Stimulated activated naive CD4-positive, alpha-beta T cell (primary cell): ENCODE measurements at regions not wholly inside any gene's neighbourhood (a gene's known extent, or its start where the extent isn't known, plus 50 kb on each side); places are given as distances from the start of the nearest gene placed in this dataset.

Experiments
- DNase-seq, 6 experiments: peaks; one replicate each; lab custom pipeline; 2025; lab: John Stamatoyannopoulos, UW

DNA sequence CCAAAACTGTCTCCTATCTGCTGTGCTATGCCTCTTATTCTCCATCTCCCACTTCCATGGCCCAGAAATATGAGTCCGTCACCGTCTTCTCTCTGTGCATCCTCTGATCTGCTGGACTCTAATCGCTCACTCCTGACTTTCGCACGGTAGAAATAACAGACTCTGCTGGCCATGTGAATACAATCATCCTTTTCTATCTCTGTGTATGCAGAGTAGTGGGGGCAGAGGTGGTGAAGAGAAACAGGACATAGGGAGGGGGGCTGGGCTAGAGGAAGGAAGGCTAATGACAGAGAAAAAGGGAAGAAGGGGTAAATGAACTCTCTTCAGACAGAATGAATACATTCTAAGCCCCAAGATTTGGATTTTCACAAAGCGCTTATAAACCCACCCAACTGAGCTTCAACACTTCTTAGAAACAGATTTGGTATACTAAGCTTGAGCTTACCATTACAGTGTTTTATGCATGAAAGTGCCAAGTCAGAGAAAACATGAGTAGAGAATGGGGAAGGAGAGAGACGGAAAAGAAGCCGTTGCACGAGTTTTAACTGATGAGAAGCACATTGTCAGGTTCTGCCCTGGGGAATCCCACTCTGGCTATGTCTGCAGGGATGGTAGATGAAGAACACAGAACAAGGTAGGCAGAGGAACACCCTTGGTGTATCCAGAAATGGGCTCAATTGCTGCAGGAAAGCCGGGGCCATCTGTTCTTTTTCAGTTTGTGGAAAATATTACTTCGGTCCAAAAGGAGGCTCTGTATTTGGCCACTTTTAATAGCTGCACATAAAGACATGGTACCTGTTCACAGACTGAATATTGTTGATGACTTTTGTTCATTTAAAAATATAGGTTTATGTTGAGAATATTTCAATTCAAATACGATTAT lies 324.7 kb downstream of the ETS1 start:
- no peak for DNase-seq

DNA sequence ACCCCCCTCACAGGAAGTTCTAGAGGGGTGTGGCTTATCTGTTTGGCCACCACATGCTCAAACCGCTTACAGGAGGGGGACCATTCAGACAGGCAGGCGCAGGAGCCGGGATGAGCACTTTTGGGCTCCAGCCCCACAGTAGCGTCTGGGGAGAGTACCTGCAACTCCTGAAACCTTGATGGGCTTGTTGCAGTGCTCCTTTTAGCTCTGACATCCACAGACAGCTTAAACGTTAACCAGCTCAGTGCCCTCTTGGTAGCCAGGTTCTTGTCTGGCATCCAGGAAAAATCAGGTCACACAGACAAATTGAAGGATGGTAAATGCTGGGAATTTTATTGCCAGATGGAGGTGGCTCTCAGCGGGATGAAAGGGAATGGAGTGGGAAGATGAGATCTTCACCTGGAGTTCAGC lies 326.3 kb downstream of the ETS1 start:
- no peak for DNase-seq

DNA sequence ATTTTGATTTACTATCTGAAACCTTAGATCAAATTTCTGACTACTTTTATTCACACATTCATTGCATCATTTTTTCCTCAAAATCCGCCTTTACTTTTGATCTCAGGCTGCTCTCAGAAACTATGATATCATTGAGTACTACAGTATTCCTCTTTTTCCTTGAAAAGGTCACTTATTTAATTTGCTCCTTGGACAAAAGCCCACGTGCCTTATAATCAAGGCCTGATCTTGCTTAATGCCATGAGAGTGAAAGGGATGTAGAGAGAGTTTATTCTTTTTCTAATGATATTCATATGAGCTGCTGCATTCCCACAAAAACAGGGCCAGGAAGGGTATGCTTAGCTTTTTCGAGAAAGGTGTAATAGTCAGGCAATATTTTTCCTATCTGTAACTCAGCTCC lies 327.0 kb downstream of the ETS1 start:
- no peak for DNase-seq

DNA sequence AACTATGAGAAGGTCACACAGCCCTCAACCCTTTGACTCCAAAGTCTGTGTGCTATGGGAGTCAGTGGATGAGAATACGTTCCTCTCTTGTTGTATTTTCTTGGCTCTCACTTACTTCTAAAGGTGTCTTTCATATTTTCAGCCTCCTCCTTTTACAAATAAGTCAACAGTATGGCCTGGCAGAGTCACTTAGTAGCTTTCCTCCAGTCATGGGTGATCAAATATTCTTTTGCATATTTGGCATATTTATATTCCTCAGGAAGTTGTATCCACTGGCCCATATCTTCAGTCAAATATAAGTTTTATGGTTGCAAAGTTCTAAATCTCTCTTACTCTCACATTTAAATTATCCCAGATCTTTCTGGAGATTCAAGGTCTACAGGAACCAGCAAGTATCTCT lies 327.5 kb downstream of the ETS1 start:
- no peak for DNase-seq

DNA sequence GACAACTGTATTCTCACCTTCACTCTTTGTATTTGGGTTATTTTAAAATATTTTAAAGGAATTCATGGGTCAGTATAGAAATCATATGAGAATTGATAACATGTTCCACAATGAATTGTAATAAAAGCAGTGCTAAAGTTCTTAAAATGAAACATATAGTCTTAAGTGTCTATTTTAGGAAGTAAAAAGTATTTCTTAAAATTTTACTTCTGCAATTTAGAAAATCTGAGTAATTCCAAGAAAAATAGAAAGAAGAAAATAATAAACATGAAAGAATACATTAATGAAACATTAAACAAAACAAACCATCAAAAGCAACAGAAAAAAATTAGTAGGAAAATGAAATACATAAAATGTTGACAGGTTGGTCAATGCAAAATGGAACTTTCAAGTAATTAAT lies 332.4 kb downstream of the ETS1 start:
- no peak for DNase-seq

DNA sequence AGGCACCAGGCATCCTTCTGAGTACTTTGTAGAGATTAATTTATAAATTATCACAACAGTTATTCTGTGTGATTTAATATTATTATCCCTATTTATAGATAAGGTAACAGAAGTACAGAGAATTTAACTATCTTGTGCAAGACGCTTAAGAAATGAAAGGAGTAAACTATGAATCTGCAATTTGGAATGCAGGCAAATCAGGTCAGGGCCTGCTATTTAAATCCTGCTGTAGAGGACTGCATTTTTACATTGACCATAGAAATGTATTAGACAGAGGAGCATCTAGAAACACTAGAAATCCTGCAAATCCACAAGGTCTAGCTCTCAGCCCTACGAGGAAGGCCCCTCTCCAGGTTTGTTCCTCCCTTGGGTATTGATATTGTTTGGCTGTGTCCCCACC lies 336.2 kb downstream of the ETS1 start:
- no peak for DNase-seq

DNA sequence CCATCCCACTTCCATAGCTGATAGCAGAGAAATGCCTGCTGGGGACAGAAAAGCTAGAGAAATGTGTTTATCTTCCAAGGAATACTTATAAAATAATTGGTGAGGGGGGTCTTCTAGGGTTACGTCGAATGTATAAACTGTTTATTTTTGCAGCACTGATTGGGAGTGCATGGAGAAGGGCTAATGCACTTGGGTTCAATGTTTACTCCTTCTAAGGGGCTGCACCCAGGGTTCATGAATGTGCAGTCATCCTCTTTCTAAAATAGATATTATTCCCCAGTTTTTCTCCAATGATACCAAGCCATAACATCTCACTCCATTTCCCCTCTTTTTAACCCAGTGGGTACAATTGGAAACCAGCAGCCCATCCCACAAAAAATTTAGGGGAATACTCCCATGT lies 336.9 kb downstream of the ETS1 start:
- DNase-seq, result no peak

DNA sequence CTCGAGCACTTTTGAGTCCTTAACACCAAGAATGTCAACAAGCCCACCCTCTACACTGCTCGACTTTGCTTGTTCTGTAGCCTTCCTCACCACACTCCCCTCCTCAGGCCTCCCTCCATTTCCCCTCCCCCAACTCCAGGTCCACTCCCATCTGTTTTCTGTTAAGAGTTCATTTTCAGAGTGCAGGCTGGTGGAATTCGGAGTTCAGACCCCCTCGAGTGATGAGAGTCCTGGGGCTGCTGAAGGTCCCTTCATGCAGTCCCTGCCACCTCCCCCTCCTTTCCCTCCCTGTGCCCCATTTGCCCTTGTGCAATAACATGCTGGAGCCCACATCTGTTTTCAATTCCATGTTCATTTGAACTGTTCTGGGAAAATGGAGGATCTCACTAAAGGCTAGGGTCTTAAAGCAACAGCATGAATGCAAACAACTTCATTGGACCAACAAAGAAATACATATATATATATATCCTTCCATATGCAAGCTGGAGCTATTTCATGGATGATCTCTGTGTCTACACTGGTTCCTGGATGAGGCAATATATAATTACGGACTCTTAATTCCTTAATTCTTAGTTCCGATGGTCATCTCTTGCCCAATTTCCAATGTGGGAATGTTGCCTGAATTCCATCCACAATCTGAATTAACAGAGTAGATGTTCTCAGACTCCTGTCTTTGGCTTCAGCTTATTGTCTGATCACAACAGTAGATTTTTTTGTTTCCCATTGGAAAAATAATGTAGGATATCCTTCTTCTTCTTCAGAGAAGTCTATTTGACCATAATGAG lies 340.4 kb downstream of the ETS1 start:
- no peak for DNase-seq

DNA sequence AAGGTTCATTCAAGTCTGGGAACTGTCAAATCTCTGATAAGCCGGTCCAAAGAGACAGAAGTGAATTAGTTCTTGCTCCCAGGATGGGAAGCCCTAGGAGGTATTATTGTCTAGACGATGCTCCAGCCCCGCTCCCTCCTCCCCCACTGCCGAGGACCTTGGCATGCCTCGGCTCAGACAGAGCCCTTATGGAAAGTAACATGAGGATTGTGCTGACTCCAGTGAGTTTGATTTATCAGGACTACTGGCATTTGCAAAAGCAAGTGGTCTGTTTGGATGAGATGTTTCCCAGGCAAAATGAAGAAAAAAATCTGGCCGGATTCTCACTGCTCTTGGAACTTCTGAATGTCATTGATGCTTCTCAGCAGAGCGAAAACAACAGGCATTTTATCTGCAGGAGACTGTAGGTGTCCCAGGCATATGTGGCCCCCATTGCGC lies 341.0 kb downstream of the ETS1 start:
- no peak for DNase-seq

DNA sequence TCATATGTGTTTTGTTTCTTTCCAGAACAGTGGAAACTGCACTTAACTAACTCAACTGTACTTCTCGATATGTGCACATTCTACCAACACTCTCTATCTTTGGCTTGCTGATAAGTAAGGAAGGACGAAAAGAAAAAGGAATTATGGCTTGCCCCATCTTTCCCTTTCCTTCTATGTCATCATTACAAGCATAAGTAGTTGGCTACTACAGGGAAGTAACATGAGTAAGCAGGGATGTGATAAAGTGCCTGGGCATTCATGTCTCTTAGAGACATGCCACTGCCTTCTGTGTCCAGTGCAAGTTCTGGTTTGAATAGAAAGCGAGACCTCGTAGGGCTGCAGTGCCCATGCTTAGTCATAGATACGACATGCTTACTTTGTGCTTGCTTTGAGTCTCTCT lies 342.5 kb downstream of the ETS1 start:
- DNase-seq, result no peak

DNA sequence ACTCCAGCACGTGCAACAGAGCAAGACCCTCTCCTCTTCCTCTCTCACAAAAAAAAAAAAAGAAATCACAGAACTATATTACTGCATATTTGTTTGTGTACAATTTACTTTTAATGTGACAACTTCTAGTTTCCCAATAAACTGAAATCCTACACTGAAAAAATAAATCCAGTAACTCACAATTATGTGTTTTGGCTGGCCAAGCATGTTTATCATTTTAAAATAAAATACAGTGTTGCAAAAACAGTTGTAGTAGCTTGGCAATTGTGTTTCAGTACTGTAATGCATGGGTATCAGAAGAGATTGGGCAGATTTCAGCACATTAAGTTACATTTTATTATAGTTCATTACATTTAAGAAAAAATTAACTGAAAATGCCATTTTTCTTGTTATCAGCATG lies 344.9 kb downstream of the ETS1 start:
- no peak for DNase-seq

DNA sequence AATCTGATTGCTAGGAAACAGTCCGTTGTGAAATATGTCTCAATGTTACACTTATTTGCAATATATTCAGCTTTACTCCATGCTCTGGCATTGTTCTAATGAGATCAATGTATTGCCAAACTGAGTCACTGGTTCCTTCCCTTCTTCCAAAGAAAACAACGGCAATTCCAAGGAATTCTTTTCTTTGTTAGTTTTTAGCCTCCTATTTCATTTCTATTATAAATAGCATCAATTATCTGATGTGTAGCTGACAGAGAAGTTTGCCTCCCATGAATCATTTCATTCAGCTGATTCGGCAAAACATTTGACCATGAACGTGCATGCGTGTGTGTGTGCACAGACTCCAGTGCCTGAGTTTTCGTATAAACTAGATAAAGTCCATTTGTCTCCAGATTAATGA lies 346.8 kb downstream of the ETS1 start:
- no peak for DNase-seq

DNA sequence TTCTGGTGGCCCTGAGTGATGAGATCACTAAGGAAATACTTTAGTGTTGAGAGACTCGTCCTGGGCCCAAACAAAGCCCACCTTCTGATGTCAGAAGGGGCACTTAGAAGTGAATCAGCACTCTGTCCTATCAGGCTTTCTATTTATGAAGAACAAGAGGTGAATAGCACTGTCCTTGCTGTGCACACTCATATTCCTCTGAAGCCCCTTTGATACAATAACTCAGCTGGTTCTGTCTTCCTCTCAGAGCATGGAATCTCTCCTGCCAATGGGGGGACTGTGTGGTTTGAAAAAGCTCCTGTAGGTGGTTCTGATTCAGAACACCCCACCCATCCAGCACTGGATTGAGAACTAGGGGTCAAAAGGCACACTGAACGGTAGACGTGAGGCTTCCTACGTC lies 348.1 kb downstream of the ETS1 start:
- DNase-seq, result no peak

DNA sequence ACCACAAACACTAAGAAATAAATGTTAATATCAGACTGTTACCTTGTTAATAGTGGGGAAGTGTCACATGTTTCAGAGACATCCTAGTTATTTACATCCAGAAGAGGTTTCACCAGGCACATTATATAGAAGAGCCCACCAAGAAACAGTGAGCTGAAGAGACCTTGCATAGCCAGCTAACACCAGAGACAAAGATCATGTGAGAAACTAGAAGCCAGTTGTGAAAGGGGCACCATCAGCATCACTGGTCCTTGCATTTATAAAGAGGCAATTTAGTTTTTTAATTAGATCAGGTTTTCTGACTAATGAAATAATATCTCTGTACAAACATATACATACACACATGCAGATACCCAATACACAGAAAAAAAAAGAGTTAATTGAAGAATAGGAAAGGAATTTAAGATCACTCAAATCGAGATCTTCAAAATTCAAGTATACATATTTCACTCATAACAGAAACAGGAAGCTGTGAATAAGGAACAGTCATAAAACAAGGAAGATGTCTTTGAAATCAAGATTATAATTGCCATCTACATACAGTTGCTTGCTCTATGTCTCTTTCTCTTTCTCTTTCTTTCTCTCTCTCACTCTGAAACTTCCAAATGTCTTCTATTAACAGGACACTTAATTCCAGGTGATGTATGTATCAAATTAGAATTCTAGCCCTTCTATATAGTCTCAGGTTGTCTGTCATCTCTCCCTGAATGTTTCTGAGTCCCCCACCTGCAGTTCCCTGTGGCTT lies 348.7 kb downstream of the ETS1 start:
- no peak for DNase-seq

DNA sequence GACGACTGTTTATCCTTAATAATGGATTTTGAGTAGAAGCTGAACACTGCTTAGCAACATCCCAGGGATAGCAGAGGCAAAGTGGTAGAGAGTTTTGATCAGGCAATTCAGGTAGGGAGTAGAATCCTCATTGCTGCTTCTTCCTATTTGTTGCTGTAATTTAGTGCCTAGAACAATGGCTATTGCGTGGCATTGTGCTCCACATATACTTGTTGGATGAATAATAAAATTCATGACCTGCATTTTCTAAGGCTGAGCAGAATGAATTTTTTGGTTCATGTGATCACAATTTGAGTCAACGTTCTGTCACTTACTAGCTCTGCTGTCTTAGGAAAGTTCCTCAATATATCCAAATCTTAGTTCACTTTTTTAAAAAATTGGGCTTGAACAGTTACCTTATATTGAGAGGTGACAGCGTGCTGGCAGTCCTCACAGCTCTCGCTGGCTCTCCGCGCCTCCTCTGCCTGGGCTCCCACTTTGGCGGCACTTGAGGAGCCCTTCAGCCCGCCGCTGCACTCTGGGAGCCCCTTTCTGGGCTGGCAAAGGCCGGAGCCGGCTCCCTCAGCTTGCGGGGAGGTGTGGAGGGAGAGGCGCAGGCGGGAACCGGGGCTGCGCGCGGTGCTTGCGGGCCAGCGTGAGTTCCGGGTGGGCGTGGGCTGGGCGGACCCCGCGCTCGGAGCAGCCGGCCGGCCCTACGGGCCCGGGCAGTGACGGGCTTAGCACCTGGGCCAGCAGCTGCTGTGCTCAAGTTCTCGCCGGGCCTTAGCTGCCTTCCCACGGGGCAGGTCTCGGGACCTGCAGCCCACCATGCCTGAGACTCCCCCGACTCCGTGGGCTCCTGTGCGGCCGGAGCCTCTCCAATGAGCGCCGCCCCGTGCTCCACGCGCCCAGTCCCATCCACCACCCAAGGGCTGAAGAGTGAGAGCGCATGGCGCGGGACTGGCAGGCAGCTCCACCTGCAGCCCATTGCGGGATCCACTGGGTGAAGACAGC lies 350.6 kb downstream of the ETS1 start:
- DNase-seq, result no peak

DNA sequence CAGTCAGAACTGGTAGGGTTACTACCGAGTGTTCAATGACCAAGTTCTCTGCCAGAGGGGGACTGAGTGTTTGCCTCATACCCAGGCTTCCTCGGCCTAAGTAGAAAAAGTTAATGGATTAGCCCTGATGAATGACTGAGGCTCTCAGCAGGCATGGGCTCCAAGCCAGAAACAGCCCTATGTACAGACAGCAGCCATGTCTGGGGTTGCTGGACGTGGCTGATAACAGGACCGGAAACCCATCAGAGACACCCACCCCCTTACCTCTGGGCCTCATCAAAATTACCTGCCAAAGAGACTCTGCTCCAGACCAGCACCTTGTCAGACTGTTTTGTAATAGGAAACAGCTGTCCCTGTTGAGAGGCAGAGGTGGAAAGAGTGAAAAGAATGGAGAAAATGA lies 351.4 kb downstream of the ETS1 start:
- DNase-seq, result no peak

DNA sequence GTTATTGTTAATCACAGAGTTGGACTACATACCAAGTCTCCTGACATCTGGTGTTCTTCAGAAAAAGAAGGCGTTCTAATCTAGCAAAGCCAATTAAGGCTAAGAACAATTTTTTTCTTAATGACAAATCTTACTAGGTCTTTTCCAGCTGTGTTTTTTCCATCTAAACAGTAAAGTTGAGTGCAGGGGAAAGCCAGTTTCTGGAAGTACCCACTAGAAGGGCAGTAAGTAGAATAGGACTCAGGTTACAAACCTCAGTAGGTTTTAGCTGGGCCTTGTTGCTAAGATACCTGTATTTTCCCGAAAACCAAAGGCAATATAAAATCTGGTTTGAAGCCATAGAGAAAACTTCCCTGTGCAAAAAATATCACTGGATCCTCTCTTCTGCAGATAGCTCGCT lies 351.9 kb downstream of the ETS1 start:
- DNase-seq, result no peak

DNA sequence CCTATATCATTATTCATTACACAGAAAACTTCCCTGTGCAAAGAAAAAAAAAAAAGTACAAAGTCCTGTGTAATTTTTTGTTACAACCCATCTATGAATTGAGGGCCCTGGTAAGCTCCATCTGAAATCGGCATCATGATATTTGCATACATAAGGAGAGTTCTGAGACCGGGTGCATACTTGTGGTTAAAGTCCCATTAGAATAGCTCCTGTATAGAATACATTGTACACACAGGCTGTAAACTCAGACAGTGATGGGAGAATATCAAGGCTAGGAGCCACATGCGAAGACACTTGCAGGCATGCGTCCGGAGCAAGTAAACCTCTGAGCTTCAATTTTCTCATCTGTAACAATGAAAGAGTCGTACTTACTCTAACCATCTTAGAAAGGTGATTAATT lies 353.2 kb downstream of the ETS1 start:
- no peak for DNase-seq

DNA sequence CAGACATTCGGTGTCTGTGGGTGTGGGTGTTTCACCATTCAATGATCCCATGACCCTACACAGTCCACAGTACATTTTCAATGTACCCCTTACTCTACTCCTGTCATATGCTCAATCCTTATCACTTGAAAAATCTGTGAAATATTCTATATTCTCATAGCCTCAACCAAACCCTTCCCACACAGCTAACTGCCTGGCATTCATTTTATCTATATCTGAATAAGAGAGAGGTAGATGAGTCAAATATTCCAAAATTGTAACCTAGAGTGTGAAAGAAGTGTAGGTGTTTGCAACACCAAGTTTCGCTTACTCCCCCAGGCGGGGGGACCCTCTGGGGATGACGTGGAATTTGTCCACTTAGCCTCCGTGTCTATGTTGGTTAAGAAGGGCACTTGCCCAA lies 354.8 kb downstream of the ETS1 start:
- no peak for DNase-seq

DNA sequence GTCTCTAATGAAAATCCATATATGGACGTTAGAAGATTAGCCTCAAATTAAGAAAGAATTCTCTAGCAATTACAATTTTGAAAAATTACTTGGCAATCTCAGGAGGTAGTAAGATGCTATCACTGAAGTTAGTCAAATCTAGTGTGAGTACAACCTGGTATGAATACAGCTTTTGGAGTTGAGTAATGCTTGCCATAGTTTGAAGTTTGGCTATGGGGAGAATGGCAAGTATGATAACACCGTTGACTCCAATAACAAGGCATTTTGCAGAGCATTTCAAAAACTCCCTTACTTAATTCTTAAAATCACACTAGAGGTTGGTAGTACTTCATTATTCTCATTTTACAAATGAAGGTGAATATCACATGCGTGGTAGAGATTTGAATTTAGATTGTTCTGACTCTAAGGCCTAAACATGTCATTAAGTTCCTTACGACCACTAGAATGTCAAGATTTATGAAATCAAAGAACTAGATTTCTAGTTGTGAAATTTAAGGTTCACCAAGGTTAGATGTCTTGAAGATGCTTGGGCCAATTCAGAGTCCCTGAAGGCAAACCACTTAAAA lies 355.4 kb downstream of the ETS1 start:
- no peak for DNase-seq

DNA sequence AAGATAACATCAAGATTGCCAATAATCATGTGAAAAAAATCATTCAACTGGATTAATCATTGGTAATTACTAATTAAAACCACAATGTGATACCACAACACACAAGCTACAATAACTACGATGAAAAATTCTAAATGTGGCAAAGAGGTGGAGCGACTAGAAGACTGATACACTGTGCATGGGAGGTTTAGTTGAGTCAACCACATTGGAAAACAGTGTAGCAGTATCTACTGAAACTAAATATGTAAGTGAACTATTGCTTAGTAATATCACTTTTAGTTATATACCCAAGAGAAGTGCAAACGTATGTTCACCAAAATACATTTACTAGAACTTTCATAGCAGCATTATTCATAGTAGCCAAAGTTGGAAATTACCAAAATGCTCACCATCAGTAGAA lies 359.9 kb downstream of the ETS1 start:
- DNase-seq, result no peak
